Limb (tissue), 2 donors: ENCODE measurements at regions not wholly inside any gene's neighbourhood (a gene's known extent, or its start where the extent isn't known, plus 50 kb on each side); places are given as distances from the start of the nearest gene placed in this dataset.
"Not testable (repeated sequence)": the region's sequence is repeated elsewhere in the genome, so short reads cannot be mapped to it uniquely, and the experiment has no call there.

ENCODE experiments used
- DNase-seq, 2 donors: peaks; one replicate each; pipeline ENCODE4 v3.0.0-alpha.2; 2016; ENCODE audit errors: extremely low spot score in 2 of 2

GRCh38 chr6:170198298-170198697 is 92.6 kb downstream of the DLL1 start:
- DNase-seq: no peak

GRCh38 chr6:170193326-170193821 is 97.5 kb downstream of the DLL1 start:
- no peak for DNase-seq

GRCh38 chr6:170192905-170193304 is 98.0 kb downstream of the DLL1 start:
- no peak for DNase-seq

GRCh38 chr6:170192101-170192500 is 98.8 kb downstream of the DLL1 start:
- not testable (repeated sequence) for DNase-seq

DNA sequence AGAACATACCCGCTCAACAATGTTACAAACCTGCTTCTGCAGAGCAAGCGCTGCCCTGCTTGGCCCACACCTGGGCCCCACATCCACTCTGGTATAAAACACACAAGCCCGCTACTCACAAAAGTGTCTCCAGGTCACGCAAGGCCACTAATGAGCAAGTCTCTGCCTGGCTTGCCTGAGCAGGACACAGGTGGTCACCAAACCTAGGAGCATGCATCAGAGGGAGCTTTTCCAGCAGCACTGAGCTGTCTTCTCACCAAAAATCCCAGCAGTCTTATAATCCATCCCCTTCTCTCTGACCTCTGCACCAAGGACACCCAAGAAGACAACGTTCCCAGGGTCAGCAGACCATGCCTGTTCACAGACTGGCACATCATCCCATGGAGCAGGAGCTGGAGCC is 100.8 kb downstream of the DLL1 start:
- no peak for DNase-seq

- DNase-seq: no peak
Measured at GRCh38 chr6:170189236-170189635, 101.6 kb downstream of the DLL1 start.

DNA sequence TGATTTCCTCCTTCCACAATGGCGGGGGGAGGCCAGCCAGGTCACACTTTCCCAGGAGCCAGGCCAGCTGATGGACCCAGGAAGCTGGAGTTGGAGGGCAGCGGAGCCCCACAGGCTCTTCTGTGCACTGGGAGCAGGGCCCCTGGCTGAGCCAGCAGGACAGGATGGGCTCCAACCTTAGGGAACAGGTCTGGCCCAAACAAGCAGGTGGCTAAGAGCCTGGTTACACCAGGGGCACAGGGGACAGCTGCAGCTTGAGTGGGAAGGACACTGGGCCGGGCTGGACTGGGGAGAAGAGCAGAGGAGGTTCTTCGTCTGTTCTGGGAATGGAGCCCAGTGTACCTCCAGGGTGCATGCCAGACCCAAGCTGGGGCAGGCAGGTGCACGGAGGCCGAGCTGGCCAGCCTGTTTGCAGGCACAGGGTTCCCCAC is 102.3 kb downstream of the DLL1 start:
- no peak for DNase-seq

DNA sequence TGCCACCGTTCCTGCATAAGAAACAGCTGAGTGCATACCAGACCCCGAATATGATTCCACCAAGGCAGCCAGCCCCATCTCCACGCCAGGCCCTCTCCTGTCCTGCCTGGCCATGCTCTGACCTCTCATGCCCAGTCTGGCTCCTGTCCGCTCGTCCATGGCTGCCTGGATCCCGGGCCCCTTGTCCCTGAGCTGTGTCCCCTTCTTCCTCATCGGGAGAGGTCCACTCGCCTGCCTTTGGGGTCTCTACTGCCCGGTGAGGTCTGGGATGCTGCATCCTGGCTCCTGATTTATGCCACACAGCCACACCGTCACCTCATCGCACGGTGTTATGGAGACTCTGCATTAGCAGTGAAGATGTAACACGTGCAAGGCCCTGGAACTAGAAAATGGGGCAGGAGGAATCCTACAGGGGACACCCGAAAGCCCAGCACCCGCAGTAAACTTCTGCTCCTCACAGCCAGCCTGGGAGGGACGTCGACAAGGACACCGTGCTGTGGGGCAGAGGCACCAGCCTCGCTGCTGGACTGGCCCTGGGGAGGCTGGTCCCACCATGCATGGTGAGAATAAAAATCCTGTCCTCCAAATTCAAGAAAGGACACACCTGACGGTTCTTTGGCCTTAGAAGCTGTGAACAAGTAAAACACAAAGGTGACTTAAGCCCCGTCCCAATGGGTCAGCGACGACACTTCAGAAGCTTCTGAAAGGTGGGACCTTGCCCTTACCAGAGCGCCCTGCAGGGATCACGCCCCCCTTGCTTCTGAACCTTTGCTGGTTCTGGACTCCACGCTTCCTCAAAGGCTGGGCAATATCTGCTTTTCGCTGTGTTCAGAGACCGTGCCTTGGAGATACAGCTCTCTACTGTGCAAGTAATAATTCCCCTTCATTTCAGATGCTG is 103.0 kb downstream of the DLL1 start:
- no peak for DNase-seq

GRCh38 chr6:170186941-170187668 is 103.8 kb downstream of the DLL1 start:
- no peak for DNase-seq

DNA sequence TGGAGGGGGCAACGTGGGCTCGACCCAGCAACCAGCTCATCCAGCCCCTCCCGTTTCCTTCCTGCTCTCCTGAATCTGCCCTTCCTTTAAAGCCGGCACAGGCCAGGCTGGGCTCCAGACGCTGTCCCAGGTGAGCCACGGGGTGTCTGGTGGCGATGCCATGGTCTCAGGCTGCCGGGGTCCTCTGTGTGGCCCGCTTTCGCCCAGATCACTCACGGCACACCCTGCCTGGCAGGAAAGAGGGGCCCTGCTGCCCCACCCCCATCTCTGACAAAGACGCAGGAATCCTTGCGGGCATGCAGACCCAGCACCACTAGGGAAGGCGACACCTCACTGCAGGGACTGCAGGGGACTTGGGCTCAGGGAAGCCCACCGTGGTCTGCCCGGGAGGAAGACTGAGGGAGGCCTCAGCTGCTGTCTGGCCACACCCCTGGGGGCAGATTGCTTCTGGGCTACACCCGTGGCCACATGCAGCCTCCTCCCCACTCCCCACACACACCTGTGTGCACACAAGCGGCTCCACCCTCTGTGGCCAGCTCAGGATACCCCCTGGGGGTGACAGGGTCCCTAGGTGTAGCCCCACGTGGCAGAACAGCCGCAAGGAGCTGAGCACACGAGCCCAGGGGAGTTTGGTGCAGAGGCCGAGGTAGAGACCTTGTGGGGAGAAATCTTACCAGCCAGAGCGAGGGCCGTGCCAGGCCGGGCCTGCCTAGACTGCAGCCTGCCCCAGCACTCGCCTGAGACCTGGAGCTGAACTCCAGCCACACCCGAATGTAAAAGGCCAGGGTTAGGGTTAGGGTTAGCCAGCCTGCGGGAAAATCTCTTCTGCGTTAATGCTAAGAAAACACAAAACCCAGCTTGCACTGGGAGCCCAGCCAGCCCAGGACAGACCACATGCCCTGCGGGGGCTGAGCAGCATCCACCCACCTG is 104.6 kb downstream of the DLL1 start:
- no peak for DNase-seq

GRCh38 chr6:170185175-170185978 is 105.5 kb downstream of the DLL1 start:
- no peak for DNase-seq

- DNase-seq: no peak
Measured at GRCh38 chr6:170184316-170184715, 106.6 kb downstream of the DLL1 start.

- no peak for DNase-seq
Measured at GRCh38 chr6:170183521-170183920, 107.4 kb downstream of the DLL1 start.

DNA sequence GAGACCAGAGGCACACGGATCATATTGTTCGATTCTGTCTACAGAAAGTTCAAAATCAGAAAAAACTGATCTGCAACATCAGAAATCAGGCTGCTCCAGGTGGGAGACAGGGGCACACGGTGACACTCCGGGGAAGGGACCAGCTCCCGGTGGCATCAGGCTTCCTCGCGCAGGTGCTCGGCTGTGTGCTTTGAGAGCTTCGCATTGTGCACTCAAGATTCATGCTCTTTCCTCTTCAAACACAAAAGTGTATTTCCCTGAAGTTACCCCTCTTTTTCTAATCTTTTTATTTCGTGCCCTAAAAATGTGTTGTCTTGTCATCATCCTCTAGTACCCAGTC is 108.1 kb downstream of the DLL1 start:
- no peak for DNase-seq

DNA sequence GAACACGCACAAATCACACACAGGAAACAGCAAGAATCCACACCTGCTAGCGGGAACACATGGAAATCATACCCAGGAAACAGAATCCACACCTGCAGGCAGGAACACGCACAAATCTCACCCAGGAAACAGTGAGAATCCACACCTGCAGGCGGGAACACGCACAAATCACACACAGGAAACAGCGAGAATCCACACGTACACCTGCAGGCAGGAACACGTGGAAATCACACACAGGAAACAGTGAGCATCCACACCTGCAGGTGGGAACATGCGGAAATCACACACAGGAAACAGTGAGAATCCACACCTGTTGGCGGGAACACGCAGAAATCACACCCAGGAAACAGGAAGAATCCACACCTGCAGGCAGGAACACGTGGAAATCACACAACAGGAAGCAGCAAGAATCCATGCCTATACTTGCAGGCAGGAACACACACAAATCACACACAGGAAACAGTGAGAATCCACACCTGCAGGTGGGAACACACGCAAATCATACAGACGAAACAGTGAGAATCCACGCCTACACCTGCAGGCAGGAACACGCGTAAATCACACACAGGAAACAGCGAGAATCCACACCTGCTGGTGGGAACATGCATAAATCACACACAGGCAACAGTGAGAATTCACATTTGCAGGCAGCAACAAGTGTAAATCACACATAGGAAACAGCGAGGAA is 108.6 kb downstream of the DLL1 start:
- no peak for DNase-seq

DNA sequence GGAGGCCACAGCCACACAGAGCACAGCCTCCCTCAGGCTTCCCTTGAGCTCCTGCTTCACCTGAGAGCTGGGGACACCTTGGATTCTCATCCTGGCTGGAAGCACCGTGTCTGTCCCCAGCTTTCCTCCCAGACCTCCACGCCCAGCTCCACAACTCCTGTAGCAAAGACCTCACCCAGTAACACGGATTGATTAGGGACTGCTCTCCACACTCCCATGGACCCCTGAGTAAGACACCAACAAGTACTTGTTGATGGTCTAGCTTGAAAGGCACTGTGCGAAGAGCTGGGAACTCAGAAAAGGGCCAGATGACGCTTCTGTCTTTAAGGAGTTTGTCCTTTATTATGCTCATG is 109.6 kb downstream of the DLL1 start:
- no peak for DNase-seq

GRCh38 chr6:170180671-170181337 is 110.1 kb downstream of the DLL1 start:
- DNase-seq: no peak

DNA sequence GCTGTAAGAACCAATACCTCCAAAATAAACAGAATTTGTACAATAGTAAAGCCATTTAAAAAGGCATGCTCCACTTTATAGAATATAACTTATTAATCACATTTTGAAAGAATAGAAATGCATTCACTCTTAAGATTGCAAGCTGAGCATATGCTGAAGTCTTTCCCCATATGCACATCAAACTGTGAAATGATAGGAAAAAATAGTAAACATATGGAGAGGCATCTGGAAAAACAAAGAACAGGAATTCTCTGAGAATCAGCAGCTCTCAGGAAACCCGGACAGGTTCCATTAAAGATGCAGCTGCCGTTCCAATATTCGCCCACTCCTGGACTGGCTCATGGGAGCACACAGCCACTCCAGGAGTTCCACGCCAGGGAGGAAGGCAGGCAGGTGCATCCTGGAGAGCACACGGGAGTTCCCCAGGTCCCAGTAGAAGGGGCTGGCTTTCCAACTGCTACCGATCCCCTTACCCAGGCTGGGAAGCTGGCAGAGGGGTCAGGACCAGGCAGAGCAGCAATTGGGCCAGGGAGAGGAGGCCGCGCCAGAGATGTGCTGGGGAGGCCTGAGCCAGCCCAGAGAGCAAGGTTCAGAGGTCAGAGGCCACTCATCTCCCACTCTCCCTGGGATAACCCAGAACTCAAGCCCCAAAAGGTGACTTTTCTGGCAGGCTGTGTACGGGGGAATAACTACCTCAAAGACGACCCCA is 111.1 kb downstream of the DLL1 start:
- DNase-seq: no peak
